ENCODE measurements at regions not wholly inside any gene's neighbourhood (a gene's known extent, or its start where the extent isn't known, plus 50 kb on each side); places are given as distances from the start of the nearest gene placed in this dataset.

GRCh38 chr4:17109126-17109525 lies 210.7 kb upstream of the LDB2 start:
- H3K27me3 Mint-ChIP-seq (ENCODE audit: low read depth in 3 of 3), result peaks cover 0 to 2% (median 1%) of the 10 kb centered on the region in 3 donors
- H3K27me3 ChIP-seq (ENCODE audit: control insufficient read depth in 2 of 2, insufficient read depth in 2 of 2, low read length in 2 of 2), result no peaks in the 10 kb centered on the region
- H4K20me1 ChIP-seq (ENCODE audit: insufficient read depth, low read length), result no peaks in the 10 kb centered on the region
- H3K9ac ChIP-seq (ENCODE audit: insufficient read depth, low read length, poor library complexity, severe bottlenecking), result no peak overlapping the region
- H3K27ac ChIP-seq (ENCODE audit: low read depth in 1 of 2, low read length in 2 of 2), result no peak overlapping the region
- DNase-seq, result no peak
- no peak overlapping the region for H2AFZ ChIP-seq (ENCODE audit: insufficient read depth, low read depth, low read length, poor library complexity, severe bottlenecking)
- TF ChIP-seq, protein P1, sequence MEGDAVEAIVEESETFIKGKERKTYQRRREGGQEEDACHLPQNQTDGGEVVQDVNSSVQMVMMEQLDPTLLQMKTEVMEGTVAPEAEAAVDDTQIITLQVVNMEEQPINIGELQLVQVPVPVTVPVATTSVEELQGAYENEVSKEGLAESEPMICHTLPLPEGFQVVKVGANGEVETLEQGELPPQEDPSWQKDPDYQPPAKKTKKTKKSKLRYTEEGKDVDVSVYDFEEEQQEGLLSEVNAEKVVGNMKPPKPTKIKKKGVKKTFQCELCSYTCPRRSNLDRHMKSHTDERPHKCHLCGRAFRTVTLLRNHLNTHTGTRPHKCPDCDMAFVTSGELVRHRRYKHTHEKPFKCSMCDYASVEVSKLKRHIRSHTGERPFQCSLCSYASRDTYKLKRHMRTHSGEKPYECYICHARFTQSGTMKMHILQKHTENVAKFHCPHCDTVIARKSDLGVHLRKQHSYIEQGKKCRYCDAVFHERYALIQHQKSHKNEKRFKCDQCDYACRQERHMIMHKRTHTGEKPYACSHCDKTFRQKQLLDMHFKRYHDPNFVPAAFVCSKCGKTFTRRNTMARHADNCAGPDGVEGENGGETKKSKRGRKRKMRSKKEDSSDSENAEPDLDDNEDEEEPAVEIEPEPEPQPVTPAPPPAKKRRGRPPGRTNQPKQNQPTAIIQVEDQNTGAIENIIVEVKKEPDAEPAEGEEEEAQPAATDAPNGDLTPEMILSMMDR (IDR thresholded peaks at IDR 0.05), result no peak
- H3K4me3 Mint-ChIP-seq, result no peak overlapping the region
- no peaks in the 10 kb centered on the region for H3K36me3 Mint-ChIP-seq
- H3K9me3 Mint-ChIP-seq, result peaks cover 0 to 3% (median 2%) of the 10 kb centered on the region in 7 donors
- no peaks in the 10 kb centered on the region for H3K9me3 ChIP-seq (replicated peaks in 1 of 2; ENCODE audit: control insufficient read depth in 1 of 2, insufficient read depth in 1 of 2, low read length in 2 of 2)
- intact Hi-C loops (cut with micrococcal nuclease), result no loop called here
- H3K4me1 ChIP-seq (ENCODE audit: control insufficient read depth in 1 of 2, insufficient read depth in 2 of 2, low read length in 2 of 2), result no peaks in the 10 kb centered on the region
- H3K79me2 ChIP-seq (ENCODE audit: insufficient read depth, low read length), result no peaks in the 10 kb centered on the region
- H3K36me3 ChIP-seq (replicated peaks in 1 of 2; ENCODE audit: control insufficient read depth in 1 of 2, insufficient read depth in 2 of 2, low read length in 2 of 2), result no peaks in the 10 kb centered on the region
- 63% methylated on average over 2 of the region's 2 CpGs for WGBS (ENCODE audit: insufficient coverage)
- H3K4me3 ChIP-seq (replicated peaks in 1 of 3; ENCODE audit: low read depth in 2 of 3, low read length in 3 of 3), result no peak overlapping the region
- no peak overlapping the region for H3K27ac Mint-ChIP-seq
- no peak overlapping the region for H3K4me2 ChIP-seq (replicated peaks; ENCODE audit: extremely low read depth, low read length, poor library complexity, severe bottlenecking)
- no peaks in the 10 kb centered on the region for H3K4me1 Mint-ChIP-seq

- intact Hi-C loops (cut with micrococcal nuclease), result no loop called here
- Histone ChIP-seq H3K36me3 (replicated peaks in 1 of 2; ENCODE audit: control insufficient read depth in 1 of 2, insufficient read depth in 2 of 2, low read length in 2 of 2) (no peaks in the 10 kb centered on the region), H3K4me1 (ENCODE audit: control insufficient read depth in 1 of 2, insufficient read depth in 2 of 2, low read length in 2 of 2) (no peaks in the 10 kb centered on the region), H3K9me3 (replicated peaks in 1 of 2; ENCODE audit: control insufficient read depth in 1 of 2, insufficient read depth in 1 of 2, low read length in 2 of 2) (no peaks in the 10 kb centered on the region), H3K4me3 (replicated peaks in 1 of 3; ENCODE audit: low read depth in 2 of 3, low read length in 3 of 3) (no peak overlapping the region), H3K27me3 (ENCODE audit: control insufficient read depth in 2 of 2, insufficient read depth in 2 of 2, low read length in 2 of 2) (no peaks in the 10 kb centered on the region), H3K9ac (ENCODE audit: insufficient read depth, low read length, poor library complexity, severe bottlenecking) (no peak overlapping the region), H3K27ac (ENCODE audit: low read depth in 1 of 2, low read length in 2 of 2) (no peak overlapping the region), H3K4me2 (replicated peaks; ENCODE audit: extremely low read depth, low read length, poor library complexity, severe bottlenecking) (no peak overlapping the region), H4K20me1 (ENCODE audit: insufficient read depth, low read length) (no peaks in the 10 kb centered on the region), H2AFZ (ENCODE audit: insufficient read depth, low read depth, low read length, poor library complexity, severe bottlenecking) (no peak overlapping the region), H3K79me2 (ENCODE audit: insufficient read depth, low read length) (no peaks in the 10 kb centered on the region)
- Mint-ChIP-seq H3K36me3 (no peaks in the 10 kb centered on the region), H3K4me3 (no peak overlapping the region), H3K9me3 (peaks cover 0 to 2% (median 2%) of the 10 kb centered on the region in 7 donors), H3K27ac (no peak overlapping the region), H3K27me3 (ENCODE audit: low read depth in 3 of 3) (no peaks in the 10 kb centered on the region), H3K4me1 (no peaks in the 10 kb centered on the region)
- no CpG with 5 or more reads among the region's 1 CpG for WGBS (ENCODE audit: insufficient coverage)
- DNase-seq, result no peak
- TF ChIP-seq, protein P1 (IDR thresholded peaks at IDR 0.05), result no peak
Observed at GRCh38 chr4:17103231-17103630, 204.8 kb upstream of the LDB2 start.
